ENCODE measurements at regions not wholly inside any gene's neighbourhood (a gene's known extent, or its start where the extent isn't known, plus 50 kb on each side); places are given as distances from the start of the nearest gene placed in this dataset.
A peak's percentile ranks its signal among the peaks of the same experiment; 100 is the strongest.

DNA sequence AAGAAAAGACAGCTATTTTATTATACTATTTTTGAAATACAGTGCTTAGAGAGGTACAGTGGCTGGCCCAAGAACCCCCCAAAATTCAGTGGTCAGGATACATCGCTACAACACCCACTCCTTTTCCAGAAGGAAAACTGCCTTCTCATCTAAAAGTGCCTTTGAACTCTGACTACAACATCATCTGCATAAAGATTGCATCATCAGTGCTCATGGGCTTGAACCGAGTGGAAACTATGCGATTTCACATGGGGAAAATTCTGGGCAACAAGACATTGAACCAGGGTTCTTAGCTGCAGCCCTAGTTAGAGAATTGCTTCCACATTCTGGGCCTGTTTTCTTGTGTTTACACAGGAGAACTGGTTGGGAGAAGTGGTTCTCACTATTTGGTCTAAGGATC is 294.6 kb upstream of the SLC14A2 start:
- Mint-ChIP-seq H3K9me3 (ENCODE audit: unreplicated experiment) (no peaks in the 10 kb centered on the region), H3K27me3 (ENCODE audit: unreplicated experiment) (peaks cover 21% of the 10 kb centered on the region), H3K27ac (ENCODE audit: unreplicated experiment) (no peak overlapping the region), H3K36me3 (ENCODE audit: unreplicated experiment) (no peaks in the 10 kb centered on the region), H3K4me1 (ENCODE audit: unreplicated experiment) (peaks cover 32% of the 10 kb centered on the region), H3K4me3 (ENCODE audit: unreplicated experiment) (no peak overlapping the region)
- DNase-seq (ENCODE audit: extremely low spot score, unreplicated experiment): no peak
- TF ChIP-seq, protein P1, sequence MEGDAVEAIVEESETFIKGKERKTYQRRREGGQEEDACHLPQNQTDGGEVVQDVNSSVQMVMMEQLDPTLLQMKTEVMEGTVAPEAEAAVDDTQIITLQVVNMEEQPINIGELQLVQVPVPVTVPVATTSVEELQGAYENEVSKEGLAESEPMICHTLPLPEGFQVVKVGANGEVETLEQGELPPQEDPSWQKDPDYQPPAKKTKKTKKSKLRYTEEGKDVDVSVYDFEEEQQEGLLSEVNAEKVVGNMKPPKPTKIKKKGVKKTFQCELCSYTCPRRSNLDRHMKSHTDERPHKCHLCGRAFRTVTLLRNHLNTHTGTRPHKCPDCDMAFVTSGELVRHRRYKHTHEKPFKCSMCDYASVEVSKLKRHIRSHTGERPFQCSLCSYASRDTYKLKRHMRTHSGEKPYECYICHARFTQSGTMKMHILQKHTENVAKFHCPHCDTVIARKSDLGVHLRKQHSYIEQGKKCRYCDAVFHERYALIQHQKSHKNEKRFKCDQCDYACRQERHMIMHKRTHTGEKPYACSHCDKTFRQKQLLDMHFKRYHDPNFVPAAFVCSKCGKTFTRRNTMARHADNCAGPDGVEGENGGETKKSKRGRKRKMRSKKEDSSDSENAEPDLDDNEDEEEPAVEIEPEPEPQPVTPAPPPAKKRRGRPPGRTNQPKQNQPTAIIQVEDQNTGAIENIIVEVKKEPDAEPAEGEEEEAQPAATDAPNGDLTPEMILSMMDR (IDR thresholded peaks at IDR 0.05): no peak

DNA sequence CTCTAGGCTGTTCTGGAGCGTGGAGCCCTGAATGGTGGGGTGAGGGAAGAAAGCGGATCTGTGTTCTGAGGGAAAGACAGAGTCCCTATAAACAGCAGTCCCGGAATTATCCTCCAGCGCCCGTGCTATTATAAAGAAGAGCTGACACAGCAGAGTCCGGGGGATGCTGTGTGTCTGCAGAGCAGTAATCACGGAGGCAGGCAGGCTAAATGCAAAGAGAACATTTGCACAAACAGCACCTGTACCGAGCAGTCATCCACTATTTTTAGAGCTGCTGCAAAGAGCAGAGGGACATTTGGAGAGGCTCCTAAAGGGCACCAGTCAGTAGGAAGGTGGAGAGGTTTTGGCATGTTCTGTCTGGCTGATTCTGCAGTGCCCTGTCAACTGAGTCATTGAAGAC is 293.8 kb upstream of the SLC14A2 start:
- TF ChIP-seq, protein P1 (IDR thresholded peaks at IDR 0.05): no peak
- Mint-ChIP-seq H3K27ac (ENCODE audit: unreplicated experiment) (no peak overlapping the region), H3K27me3 (ENCODE audit: unreplicated experiment) (peaks cover 14% of the 10 kb centered on the region), H3K4me3 (ENCODE audit: unreplicated experiment) (no peak overlapping the region), H3K4me1 (ENCODE audit: unreplicated experiment) (peaks cover 33% of the 10 kb centered on the region), H3K9me3 (ENCODE audit: unreplicated experiment) (no peaks in the 10 kb centered on the region), H3K36me3 (ENCODE audit: unreplicated experiment) (no peaks in the 10 kb centered on the region)
- DNase-seq (ENCODE audit: extremely low spot score, unreplicated experiment): no peak

DNA sequence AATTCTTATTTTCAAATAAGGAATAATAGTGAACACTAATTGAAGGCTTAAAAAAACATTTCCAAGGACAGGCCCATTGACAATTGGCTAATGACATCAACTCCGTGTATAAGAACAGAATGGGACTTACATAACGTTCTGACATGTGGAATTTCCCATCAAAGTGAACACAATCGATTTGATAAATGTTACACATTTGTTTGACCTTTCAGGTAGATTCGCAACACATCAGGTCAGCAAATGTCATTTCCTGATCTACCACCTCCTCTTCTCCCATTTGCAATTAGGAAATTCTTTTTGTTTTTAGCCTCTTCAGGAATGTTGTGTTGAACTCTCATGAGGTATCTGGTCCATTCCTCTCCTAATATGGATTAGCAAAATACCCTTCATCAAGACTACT is 292.9 kb upstream of the SLC14A2 start:
- Mint-ChIP-seq H3K4me3 (ENCODE audit: unreplicated experiment) (no peak overlapping the region), H3K27ac (ENCODE audit: unreplicated experiment) (no peak overlapping the region)
- TF ChIP-seq, protein P1 (IDR thresholded peaks at IDR 0.05): no peak

DNA sequence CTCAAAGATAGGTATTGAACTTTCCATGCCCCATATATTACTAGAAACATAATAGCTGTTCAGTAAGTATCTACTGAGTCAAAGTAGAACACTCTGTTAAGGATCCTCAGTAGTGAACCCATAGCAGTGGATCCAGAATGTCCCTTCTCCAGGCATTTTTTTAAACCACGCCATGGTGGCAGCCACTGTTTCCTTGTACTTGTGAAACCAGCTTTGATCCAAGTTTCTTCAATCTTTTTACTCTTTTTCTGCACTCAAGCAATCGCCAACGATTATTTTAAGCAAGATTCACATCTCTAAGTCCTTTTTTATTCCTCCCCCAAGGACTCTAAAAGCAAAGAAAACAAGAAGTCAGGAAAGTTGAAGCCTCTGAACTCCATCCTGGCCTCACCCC is 291.2 kb upstream of the SLC14A2 start:
- TF ChIP-seq, protein P1 (IDR thresholded peaks at IDR 0.05): no peak
- no peak overlapping the region for H3K4me3 Mint-ChIP-seq (ENCODE audit: unreplicated experiment)
- no peaks in the 10 kb centered on the region for H3K36me3 Mint-ChIP-seq (ENCODE audit: unreplicated experiment)
- no peak for DNase-seq (ENCODE audit: extremely low spot score, unreplicated experiment)
- no peaks in the 10 kb centered on the region for H3K9me3 Mint-ChIP-seq (ENCODE audit: unreplicated experiment)
- H3K27ac Mint-ChIP-seq (ENCODE audit: unreplicated experiment): peak overlapping the region; percentile 53
- H3K27me3 Mint-ChIP-seq (ENCODE audit: unreplicated experiment): peaks cover 10% of the 10 kb centered on the region
- H3K4me1 Mint-ChIP-seq (ENCODE audit: unreplicated experiment): peaks cover 42% of the 10 kb centered on the region

More for the DNA sequence above, 292.9 kb upstream of the SLC14A2 start:
- DNase-seq (ENCODE audit: extremely low spot score, unreplicated experiment): no peak
- peaks cover 30% of the 10 kb centered on the region for H3K4me1 Mint-ChIP-seq (ENCODE audit: unreplicated experiment)
- H3K36me3 Mint-ChIP-seq (ENCODE audit: unreplicated experiment): no peaks in the 10 kb centered on the region
- H3K27me3 Mint-ChIP-seq (ENCODE audit: unreplicated experiment): peaks cover 10% of the 10 kb centered on the region
- no peaks in the 10 kb centered on the region for H3K9me3 Mint-ChIP-seq (ENCODE audit: unreplicated experiment)

DNA sequence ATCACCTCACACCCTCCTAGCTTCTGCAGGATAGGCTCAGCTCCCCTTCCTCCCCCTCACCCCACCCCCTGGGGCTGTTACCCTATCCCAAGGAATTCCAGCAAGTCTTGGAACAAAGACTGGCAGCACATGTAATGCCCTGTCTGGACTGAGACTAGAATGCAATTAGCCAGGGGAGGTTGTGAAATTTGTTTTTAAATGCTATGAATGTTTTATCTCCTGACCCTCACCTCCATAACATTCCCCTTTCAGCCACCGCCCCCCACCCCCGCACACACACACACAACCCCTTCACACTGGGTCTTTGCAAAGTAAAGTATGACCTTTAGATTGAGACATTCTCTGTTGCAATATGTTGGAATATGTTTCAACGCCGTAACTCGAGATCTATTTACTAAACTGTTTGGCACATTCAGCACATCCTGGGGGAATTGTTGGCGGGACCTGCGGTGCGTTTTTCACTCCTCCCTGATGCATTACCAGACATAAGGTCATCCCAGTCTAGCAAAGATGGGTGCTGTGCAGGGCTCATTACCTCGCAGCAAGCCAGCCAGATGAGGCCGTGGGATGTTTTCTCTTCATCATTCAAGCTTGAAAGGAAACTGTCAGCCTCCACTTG is 290.7 kb upstream of the SLC14A2 start:
- TF ChIP-seq, protein P1 (IDR thresholded peaks at IDR 0.05): no peak
- Mint-ChIP-seq H3K4me3 (ENCODE audit: unreplicated experiment) (no peak overlapping the region), H3K9me3 (ENCODE audit: unreplicated experiment) (no peaks in the 10 kb centered on the region), H3K27me3 (ENCODE audit: unreplicated experiment) (peaks cover 10% of the 10 kb centered on the region), H3K36me3 (ENCODE audit: unreplicated experiment) (no peaks in the 10 kb centered on the region), H3K27ac (ENCODE audit: unreplicated experiment) (peak overlapping the region; percentile 53), H3K4me1 (ENCODE audit: unreplicated experiment) (peaks cover 47% of the 10 kb centered on the region)
- DNase-seq (ENCODE audit: extremely low spot score, unreplicated experiment): no peak

Measured in osteocyte (in vitro differentiated cells).